Stimulated activated CD4-positive, alpha-beta T cell treated with anti-CD3 and anti-CD28 coated beads, Interleukin-4, amount 100 ng/mL, for 1 hour (primary cell): ENCODE measurements at regions not wholly inside any gene's neighbourhood (a gene's known extent, or its start where the extent isn't known, plus 50 kb on each side); places are given as distances from the start of the nearest gene placed in this dataset.

Experiments
- DNase-seq: peaks from one replicate; pipeline ENCODE4 v3.0.0-alpha.2; 2020

DNA sequence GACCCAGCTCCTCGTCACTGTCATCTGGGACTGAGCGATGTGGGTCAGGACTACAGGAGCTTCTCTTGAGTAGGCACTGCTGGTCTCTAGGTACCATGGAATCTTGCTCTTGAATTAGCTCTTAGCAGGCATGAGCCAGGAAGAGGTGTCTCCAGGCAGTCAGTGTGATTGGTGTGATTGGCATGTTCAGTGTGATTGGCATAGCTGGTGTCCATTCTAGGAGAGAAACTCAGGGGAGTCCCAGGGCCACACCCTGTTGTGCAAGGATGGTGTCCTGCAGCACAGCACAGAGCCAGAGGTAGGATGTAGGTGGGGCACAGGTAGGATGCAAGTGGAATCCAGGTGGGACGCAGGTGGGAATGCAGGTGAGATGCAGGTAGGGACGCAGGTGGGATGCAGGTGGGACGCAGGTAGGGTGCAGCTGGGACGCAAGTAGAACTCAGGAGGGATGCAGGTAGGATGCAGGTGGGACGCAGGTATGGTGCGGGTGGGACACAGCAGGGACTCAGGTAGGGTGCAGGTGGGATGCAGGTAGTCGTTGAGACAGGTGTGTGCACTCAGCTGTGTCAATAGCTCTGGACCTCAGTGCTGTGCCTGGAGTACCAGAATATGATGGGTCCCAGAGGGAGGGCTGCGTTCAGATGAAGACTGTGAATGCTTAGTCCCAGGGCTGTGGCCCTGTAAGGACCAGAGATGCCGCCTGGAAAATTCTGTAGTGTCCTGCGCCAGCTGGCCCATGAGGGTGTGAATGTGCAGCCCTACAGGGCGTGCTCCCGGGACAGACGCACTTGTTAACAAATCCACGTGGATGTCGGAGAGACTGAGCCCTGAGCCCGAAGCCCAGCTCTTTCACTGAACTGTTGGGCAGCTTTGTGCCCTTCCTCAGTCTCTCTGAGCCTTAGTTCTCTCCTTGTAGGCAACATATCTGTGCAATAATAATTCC, 248.2 kb upstream of the PITRM1 start:
- DNase-seq: no peak

DNA sequence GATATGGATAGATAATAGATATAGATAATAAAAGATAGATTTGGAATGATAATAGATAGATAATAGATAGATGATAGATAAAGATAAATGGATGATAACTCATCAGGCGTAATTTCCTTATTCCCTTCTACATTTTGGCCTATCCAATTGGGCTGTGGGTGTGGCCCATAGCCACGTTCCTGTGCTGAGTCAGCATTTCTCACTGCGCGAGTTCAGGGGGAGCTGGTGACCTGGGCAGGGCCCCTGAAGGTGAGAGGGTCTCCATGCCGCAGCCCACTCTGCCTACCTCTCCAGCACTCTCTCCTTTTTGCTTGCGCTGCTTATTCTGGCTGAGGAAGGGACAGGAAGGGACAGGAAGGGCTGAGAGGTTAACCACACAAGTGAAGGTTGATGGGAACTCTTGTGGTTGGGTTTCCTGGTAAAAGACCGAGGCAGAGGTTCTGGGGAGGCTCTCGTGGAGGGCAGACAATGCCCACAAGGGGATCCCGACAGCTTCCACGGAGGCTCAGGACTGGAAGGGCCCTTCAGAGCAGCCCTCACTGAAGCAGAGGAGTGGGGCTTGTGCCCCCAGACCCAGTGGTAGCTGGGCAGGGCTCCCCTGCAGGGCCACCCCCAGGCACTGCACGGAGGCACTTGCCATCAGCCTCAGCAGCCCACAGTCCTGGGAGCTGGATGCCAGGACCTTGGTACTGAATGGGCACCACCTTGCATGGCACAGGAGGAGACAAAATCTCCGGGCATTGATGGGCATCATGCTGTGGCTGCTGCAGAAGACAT, 247.3 kb upstream of the PITRM1 start:
- no peak for DNase-seq

DNA sequence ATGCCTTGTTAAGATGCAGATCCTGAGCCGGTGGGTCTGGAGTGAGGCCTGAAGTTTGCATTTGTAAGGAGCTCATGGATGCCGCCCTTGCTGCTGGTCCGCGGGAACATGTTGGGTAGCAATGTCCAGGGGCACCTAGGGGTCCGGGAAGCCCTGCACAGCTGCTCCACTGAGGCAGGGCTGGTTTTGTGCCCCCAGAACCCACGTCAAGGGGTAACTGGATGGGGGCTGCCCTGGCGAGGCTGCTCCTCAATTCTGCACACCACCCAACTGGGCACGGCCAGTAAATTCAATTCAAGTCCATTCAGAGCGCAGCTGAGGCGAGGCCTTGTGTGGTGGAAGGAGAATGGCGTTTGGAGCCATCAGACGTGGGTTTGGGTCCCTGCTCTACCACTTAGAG, 246.3 kb upstream of the PITRM1 start:
- no peak for DNase-seq

DNA sequence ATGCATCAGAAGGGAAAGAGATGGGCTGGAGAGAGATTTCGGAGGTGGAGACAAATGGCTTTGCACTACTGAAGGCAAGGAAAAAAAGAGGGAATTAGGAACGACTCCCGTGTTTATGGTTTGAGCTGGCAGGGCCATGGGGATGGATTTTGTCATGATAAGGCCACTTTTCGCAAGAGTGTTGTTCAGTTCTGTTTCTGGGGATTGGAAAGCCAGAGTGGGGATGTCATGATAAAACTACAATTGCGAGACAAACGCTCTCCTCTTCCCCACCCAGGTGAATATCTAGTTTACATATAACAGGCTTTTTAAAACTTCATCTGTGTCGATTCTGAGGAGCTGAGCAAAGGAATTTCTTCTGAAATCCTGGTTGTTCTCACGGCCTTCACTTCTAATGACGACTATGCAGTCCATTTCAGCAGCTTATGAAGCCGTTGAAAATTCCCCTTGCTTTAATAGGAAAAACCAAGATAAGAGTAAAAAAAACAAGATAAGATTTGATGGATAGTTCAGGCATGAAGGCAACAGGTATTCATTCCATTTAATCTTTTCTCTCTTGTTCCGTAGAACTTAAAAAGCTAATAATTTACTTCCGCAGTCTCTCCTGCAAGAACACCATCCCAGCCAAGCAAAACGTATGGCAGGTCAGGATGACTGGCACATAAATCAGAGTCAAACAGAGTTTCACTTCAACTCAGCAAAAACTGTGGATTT, 245.6 kb upstream of the PITRM1 start:
- no peak for DNase-seq

DNA sequence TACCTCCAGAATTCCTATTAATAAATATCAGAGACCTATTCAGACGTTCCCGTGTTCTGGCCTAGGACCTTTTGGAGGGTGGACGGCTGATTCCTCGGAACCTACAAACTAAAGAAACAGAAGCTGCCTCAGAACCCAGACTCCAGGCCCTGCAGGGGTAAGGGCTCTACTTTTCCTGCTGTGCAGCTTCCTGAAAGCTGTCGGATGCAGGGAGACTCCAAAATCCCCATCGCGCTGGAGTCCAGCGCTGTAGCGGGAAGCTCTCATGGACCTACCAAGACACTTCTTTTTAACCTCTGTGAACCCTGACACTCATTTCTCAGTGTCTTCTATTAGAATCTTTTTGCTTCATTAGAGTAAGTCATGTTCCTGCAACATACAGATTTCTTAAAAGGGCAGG, 244.5 kb upstream of the PITRM1 start:
- no peak for DNase-seq

DNA sequence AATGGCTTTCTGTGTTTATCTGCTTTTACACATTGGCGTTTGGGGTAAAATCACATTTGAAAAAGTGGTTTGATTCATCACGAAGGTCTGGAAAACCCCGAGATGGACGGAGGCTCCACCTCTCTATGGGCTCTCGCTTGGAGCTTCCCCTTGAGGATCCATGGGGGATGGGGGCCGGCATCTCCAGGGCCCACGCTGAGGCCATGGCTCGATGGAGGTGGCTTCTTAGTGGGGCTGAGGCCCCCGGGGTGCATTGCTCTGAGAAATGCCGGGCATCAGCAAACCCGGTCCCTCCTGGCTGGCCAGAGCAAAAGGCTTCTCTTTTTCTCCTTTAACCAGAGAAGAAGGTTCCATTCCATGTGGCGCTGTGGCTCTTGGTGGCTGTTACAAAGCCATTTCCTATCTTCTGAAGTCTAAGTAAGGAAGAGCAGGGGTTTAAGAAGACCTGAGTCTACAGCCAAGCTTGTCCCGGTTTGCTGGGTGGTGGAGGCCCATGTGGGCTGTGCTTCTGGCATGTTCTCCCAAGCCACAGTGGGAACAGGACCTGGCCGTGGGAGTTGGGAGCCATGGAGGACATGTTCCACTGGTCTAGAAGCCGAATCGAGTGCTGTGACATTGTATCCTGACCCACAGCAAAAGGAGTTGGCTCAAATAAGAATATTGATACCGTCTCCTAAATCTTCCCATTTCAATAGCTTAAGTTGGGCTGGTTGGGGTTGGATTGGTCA, 243.5 kb upstream of the PITRM1 start:
- DNase-seq: no peak

DNA sequence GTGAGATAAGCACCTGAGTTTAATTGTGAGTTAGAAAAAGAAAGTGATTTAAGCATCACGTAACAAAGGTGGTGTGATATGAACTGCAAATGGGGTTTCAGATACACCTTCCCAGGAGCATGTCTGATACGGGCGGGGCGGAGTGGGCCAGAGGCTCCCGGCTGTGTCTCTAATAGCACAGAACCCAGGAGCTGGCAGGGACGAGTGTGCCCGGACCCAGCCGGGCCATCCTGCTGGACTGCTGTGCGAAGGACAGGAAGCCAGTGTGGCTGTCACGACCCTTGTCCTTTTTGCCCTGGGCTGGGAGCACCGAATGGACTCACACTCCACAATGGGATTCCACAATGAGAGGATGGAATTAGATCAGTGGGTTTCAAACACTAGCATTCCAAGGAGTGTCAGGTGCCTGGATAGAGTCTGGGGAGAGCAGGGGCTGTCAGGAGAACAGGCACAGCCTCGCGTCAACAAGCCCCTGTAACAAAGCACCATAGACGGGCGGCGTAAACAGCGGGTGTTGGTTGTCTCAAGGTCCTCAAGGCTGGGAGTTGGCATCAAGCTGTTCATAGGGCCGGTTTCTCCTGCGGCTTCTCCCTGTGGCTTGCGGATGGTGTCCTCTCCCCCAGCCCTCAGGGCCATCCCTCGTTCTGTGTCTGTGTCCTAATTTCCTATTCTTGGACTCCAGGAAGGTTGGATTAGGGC, 242.6 kb upstream of the PITRM1 start:
- no peak for DNase-seq

DNA sequence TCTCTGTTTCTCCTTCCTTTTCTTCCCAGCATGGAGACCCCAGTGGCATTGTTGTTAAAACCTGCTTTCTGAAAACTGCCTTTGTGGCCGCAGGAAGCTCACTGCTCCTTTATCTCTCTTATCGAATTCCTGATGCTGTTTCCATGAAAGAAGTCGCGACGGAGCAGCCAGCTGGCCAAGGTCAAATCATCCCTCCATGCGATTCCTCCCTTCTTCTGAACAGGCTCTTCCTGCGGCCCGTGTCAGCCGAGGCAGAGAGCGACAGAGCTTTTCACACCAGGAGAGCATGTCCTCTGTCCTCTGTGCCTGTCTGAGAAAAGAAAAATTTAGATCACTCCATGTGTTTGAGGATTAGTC, 242.1 kb upstream of the PITRM1 start:
- no peak for DNase-seq

DNA sequence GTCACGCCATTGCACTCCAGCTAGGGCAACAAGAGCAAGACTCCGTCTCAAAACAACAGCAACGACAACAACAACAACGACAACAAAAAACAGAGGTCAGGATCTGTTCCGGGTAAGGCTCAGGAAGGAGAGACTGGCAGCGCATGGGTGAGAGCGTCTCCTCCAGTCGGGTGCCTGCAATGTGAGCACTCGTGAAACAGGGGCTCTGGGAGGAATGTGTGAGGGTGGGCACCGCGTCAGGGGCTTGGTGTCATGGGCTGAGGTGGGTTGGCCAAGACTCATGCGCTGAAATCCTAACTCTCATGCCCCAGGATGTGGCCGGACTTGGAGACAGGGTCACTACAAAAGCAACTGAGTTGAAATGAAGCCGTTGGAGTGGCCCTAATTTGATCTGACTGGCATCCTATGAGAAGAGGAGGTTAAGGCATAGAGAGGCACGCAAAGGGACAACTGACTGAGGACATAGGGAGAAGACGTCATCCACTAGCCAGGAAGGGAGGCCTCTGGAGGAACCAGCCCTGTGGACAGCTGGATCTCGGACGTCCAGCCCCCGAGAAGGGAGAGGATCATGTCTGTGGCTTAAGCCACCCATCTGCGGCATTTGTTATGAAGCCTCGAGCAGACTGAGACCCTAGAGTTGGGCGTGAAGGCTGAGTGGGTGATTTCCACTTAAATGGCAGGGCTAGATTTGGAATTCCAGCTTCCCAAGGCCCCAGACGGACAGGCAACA, 241.5 kb upstream of the PITRM1 start:
- no peak for DNase-seq

DNA sequence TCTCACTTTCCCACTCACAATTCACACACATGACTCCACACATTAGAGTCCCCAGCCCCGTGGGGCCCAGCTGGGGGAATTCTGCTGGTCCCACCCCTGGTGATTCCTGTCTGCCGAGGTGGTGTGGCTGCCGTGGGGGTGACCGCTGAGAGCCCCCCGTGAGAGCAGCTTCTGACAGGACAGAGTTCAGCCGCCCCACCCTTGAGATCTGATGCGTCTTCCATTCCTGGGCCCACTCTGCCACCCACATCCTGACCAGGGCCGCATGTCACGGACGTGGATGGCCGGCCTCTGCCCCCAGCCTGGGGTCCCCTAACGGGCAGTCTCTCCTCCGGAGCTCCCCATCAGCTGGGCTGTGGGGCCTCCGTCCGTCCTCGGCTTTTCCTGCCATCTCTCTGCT, 240.1 kb upstream of the PITRM1 start:
- DNase-seq: no peak

DNA sequence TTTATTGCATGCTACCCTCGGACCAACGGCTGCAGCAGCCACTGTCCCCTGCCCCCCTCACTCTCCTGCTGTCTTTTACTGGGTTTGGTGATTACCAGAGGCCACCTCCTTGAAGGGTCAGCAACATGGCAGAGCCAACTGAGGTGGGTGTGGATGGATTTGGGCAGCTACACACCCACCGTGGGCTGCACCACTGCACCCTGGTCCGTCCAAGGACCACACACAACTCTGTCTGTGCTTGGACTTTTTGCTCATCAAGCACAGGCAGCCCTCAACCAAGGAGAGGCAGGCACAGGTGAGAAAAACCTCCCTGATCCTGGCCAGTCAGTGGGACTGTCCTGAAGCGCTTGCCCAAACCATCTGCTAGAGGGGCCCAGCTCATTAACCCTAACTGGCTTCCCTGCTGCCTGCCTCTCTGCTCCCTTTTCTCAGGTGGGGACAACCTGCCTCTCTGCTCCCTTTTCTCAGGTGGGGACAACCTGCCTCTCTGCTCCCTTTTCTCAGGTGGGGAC, 239.5 kb upstream of the PITRM1 start:
- DNase-seq: no peak

DNA sequence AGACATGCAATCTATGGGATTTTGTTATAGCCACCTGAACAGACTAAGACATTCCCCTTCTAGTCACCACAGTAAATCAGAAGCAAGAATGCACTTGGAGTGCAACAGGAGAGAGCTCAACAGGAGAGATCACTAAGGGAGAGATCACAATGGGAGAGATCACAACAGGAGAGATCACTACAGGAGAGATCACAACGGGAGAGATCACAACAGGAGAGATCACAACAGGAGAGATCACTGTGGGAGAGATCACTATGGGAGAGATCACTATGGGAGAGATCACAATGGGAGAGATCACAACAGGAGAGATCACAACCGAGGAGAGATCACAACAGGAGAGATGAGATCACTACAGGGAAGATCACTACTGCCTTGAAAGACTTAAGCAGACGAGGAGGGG, 238.5 kb upstream of the PITRM1 start:
- DNase-seq: no peak

DNA sequence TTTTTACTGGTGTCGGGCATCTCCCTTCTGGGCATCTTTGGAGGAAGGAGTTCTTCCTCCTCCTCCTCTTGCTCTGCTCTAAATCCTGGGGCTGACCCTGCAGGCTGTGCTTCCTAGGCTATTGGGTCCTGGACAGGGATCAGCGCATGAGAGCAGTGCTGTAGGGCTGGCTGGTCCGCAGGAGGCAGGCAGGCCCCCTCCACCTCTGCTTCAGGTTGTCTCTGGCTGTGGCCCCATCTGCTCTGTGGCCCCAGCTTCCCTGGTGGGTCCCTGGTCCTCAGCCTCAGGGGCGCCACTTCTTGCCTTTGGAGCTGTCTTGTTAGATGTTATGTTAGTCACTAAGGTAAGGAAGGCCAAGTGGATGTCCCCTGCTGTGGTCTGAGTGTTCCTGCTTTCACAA, 237.3 kb upstream of the PITRM1 start:
- DNase-seq: no peak

DNA sequence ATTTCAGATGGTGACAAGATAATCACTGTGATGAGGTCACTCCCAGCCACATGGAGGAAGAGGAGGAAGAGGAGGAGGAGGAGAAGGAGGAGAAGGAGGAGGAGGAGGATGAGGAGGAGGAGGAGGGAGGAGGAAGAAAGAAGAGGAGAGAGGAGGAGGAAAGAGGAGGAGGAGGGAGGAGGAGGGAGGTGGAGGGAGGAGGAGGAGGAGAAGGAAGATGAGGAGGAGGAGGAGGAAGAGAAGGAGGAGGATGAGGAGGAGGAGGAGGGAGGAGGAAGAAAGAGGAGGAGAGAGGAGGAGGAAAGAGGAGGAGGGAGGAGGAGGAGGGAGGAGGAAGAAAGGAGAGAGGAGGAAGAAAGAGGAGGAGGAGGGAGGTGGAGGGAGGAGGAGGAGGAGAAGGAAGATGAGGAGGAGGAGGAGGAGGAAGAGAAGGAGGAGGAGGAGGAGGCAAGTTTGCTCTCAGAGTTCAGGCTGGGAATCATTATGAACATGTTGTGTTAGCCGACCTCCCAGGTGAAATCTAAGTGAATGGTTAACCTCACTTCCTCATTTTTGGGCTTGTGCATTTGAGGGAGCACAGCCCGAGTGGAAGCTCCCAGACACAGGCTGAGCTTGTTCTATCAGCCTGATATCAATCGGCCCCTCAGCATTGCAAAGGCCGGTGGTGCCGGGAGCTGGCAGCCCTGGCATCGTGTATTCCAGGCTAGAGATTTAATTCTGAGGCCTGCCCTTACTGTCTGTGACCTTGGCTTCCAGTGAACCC, 236.2 kb upstream of the PITRM1 start:
- DNase-seq: no peak

DNA sequence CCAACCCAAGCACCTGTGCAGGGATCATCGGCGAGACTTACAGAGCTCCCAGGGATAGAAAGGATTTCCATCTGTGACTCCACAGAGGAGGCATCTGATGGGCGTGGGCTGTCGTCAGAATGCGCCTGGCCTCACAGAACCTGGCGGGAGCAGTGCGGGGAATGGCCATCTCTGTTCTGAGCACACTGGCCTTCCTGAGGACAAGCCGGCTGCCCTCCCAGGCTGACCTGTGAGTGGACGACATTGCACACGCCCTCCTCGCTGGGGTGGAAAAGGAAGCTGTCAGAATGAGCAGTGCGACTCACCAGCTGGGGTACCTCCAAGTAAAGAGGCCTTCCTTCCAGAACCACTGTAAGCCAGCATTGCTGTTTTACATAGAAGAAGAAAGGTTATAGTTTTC, 234.6 kb upstream of the PITRM1 start:
- DNase-seq: no peak

DNA sequence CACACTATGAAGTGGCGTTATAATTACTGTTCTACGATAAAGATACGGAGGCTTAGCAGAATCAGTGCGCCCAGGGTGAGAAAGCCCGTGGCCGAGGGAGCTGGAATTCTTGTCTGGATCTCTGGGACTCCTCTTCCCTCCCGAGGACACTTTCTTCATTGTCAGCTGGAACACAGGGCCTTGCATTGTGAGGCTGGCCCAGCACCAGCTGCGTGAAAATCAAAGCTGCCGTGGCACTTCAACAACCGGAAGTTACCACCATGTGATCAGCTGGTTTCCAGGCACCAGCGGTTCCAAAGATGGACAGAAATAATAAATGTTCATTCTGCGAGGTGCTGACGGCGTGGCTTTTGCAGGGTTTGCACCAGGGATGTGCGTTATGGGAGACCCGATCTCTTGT, 234.0 kb upstream of the PITRM1 start:
- no peak for DNase-seq

DNA sequence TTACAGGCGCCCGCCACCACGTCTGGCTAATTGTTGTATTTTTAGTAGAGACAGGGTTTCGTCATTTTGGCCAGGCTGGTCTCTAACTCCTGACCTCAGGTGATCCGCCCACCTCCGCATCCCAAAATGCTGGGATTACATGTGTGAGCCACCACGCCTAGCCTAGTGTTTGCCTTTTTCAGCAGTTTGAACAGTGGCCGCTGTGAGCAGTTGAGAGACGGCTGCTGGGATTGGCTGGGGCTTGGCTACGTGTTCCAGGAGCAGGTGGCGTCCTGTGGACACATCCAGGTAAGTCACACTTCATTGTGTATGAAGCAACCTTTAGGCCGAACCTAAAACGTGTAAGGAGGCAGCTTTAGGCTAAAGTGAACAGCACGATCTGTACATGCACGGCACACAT, 231.8 kb upstream of the PITRM1 start:
- DNase-seq: no peak

DNA sequence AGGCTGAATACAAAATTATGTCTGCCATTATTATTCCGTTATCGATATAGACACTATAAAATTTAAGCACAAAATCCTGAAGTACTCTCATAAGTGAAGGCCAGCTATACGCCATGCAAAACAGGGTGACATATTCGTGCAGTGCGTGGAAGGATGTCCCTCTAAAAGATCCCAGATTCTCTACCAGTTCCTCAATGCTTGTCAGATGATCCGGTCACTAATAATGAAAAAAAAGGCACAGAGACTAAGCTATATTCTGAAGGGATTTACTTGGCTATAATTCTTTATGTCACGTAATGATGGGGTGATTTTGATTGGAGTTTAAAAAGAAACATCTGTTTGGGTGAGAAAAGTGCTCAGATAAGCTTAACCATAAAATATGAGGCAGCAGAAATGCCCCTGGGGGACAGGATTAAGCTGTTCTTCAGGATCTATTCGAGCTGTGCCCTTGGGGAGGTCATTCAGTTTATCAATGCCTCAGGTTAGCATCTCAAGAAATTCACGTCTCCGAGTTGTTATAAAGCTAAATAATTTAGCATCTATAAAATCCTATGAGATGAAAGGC, 229.7 kb upstream of the PITRM1 start:
- DNase-seq: no peak

DNA sequence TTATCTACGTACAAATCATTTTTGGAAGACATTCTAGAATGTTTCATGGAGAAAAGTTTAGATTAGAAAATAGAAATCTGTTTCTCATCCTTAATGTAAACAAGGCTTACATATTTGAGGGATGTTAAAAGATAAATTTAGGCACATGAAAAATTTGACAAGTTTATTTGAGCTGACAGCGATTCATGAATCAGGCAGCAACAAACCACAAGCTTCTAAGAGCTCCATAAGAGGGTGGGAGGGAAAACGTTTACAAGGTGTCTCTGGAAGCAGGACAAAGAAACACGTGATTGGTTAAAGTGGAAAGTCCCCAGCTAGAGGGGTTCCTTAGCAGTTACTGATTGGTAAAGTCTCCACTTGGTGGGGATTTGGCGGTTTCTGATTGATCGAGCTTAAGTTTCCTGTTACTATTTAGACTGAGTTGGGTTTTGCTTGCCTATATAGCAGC, 228.9 kb upstream of the PITRM1 start:
- no peak for DNase-seq

DNA sequence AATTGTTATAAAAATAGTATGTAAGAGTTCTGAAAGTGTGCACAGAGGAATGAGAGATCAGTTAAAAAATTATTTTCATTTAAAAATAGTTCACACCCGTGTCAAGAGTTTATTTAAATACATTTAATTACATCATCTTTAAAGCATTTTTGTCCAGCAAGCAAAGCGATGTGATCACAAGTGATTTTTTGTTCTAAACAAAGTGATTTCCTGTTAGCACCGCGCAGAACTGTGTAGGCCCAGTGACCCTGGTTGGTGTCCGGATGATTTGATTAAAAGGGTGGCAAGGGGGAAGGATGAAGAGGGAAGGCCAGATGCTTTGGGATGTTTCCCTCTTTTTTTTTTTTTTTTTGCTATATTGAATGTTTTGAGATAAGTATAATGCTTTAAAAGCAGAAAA, 227.8 kb upstream of the PITRM1 start:
- no peak for DNase-seq
